ENCODE measurements at regions not wholly inside any gene's neighbourhood (a gene's known extent, or its start where the extent isn't known, plus 50 kb on each side); places are given as distances from the start of the nearest gene placed in this dataset.

GRCh38 chr17:62906881-62907280 is 59.2 kb upstream of the TANC2 start:
- TF ChIP-seq CTCF (IDR thresholded peaks at IDR 0.05) (no peak), POLR2A (IDR thresholded peaks at IDR 0.05) (no peak), POLR2AphosphoS5 (IDR thresholded peaks at IDR 0.05) (no peak)
